ENCODE measurements at regions not wholly inside any gene's neighbourhood (a gene's known extent, or its start where the extent isn't known, plus 50 kb on each side); places are given as distances from the start of the nearest gene placed in this dataset.

DNA sequence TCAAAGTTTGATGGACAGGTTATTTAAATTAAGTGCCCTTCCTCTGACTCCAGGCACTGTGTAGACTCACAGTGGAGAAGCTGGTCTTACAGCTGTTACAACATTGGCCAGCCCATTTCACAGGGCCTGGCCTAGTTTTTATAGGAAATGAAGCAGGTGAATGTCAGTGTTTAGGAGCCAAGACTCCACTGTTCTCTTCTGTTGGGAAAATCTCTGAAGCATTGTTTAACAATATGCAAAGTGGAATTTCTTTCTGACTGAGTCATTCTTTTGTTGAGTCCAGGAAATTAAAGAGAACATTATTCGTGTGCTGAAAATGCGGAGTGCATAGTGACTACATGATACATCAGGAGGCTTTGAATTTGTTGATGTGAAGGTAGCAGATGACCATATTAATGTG lies 64.7 kb downstream of the ARRDC4 start:
- POLR2A ChIA-PET: no interaction called here
- Histone ChIP-seq H3K4me3 (no peak overlapping the region), H3K4me1 (no peaks in the 10 kb centered on the region), H3K4me2 (no peak overlapping the region), H3K9me3 (no peaks in the 10 kb centered on the region), H3K27ac (no peak overlapping the region)
- 34% methylated on average over 2 of the region's 2 CpGs for WGBS (ENCODE audit: missing lambda C conversion rate)
- FAIRE-seq (no peak), DNase-seq (ENCODE audit: low read depth in 1 of 2, low spot score in 1 of 2) (no peak), ATAC-seq (no peak)
- CTCF ChIA-PET: no interaction called here
- TF ChIP-seq, protein P1, sequence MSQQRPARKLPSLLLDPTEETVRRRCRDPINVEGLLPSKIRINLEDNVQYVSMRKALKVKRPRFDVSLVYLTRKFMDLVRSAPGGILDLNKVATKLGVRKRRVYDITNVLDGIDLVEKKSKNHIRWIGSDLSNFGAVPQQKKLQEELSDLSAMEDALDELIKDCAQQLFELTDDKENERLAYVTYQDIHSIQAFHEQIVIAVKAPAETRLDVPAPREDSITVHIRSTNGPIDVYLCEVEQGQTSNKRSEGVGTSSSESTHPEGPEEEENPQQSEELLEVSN (IDR thresholded peaks at IDR 0.05; ENCODE audit: borderline replicate concordance, low read depth): no peak
- TF ChIP-seq NPAS2 (CRISPR knock-in tag; IDR thresholded peaks at IDR 0.05; ENCODE audit: borderline replicate concordance) (no peak), FOSL2 (IDR thresholded peaks at IDR 0.05) (no peak), FOSL2 (CRISPR knock-in tag; IDR thresholded peaks at IDR 0.05) (no peak), SREBF2 (IDR thresholded peaks at IDR 0.05) (no peak), HOXB13 (CRISPR knock-in tag; IDR thresholded peaks at IDR 0.05; ENCODE audit: low read depth) (no peak), HOXA7 (CRISPR knock-in tag; IDR thresholded peaks at IDR 0.05) (no peak), FOSB (CRISPR knock-in tag; IDR thresholded peaks at IDR 0.05) (no peak), CBX8 (IDR thresholded peaks at IDR 0.05) (no peak), GATA3 (IDR thresholded peaks at IDR 0.05; ENCODE audit: borderline replicate concordance) (no peak), MAZ (IDR thresholded peaks at IDR 0.05; ENCODE audit: borderline replicate concordance, low read depth, low read length) (no peak), RAD21 (conservative IDR thresholded peaks at IDR 0.05 in 1 of 2, IDR thresholded peaks at IDR 0.05 in 1 of 2) (no peak), EHMT2 (IDR thresholded peaks at IDR 0.05; ENCODE audit: low read depth) (no peak), JUNB (IDR thresholded peaks at IDR 0.05) (no peak), BHLHE40 (IDR thresholded peaks at IDR 0.05; ENCODE audit: low read depth, low read length) (no peak), ZFP36 (IDR thresholded peaks at IDR 0.05; ENCODE audit: borderline replicate concordance, partially characterized antibody) (no peak), NFE2L2 (conservative IDR thresholded peaks at IDR 0.05; ENCODE audit: low read length) (no peak)
- TF ChIP-seq, protein P2, sequence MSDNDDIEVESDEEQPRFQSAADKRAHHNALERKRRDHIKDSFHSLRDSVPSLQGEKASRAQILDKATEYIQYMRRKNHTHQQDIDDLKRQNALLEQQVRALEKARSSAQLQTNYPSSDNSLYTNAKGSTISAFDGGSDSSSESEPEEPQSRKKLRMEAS (IDR thresholded peaks at IDR 0.05): no peak
- TF ChIP-seq, protein P3, sequence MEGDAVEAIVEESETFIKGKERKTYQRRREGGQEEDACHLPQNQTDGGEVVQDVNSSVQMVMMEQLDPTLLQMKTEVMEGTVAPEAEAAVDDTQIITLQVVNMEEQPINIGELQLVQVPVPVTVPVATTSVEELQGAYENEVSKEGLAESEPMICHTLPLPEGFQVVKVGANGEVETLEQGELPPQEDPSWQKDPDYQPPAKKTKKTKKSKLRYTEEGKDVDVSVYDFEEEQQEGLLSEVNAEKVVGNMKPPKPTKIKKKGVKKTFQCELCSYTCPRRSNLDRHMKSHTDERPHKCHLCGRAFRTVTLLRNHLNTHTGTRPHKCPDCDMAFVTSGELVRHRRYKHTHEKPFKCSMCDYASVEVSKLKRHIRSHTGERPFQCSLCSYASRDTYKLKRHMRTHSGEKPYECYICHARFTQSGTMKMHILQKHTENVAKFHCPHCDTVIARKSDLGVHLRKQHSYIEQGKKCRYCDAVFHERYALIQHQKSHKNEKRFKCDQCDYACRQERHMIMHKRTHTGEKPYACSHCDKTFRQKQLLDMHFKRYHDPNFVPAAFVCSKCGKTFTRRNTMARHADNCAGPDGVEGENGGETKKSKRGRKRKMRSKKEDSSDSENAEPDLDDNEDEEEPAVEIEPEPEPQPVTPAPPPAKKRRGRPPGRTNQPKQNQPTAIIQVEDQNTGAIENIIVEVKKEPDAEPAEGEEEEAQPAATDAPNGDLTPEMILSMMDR (IDR thresholded peaks at IDR 0.05): no peak

DNA sequence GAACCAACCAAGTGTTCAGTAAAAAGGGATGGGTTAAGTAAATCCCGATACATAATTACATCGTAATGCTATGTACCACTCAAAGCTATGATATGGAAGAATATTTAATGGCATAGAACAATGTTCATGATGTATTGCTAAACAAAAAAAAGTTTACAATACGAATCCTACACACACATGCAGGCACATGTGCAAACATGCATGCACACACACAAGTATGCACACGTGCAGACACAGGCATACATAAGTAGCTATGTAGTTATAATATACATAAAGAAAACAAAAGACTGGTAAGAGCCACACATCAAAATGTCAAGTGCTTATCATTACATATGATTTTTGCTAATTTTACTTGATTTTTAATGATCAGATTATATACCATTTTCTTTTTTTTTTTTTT lies 74.2 kb downstream of the ARRDC4 start:
- no peak overlapping the region for H3K4me2 ChIP-seq
- ATAC-seq: no peak

DNA sequence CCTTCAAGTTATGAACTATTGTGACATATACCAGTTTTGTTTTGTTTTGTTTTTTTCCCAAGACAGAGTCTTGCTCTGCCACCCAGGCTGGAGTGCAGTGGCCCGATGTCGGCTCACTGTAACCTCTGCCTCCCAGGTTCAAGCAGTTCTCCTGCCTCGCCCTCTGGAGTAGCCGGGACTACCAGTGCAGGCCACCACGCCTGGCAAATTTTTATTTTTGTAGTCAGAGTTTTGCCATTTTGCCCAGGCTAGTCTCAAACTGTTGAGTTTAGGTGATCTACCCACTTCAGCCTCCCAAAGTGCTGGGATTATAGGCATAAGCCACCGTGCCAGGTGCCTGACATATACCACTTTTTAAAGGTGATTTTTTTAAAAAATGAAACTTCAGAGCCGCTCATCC lies 74.6 kb downstream of the ARRDC4 start:
- Histone ChIP-seq H3K27ac (no peak overlapping the region), H3K4me1 (no peaks in the 10 kb centered on the region), H3K4me2 (no peak overlapping the region), H3K9me3 (no peaks in the 10 kb centered on the region), H3K4me3 (no peak overlapping the region)
- ChIA-PET CTCF (interaction anchor here (0.5 to 1.2 kb wide), 2 partner anchors 12 to 1646 kb away, joined by 3 read pairs; no protein-coding TSS in a partner anchor), POLR2A (no interaction called here)
- FAIRE-seq (no peak), DNase-seq (ENCODE audit: low read depth in 1 of 2, low spot score in 1 of 2) (no peak), ATAC-seq (no peak)
- 23% methylated on average over 7 of the region's 7 CpGs for WGBS (ENCODE audit: missing lambda C conversion rate)
- no peak for TF ChIP-seq EP300 (IDR thresholded peaks at IDR 0.05)
- no peak for TF ChIP-seq CBX8 (IDR thresholded peaks at IDR 0.05)
- TF ChIP-seq, protein P2 (IDR thresholded peaks at IDR 0.05): no peak
- no peak for TF ChIP-seq MYC (IDR thresholded peaks at IDR 0.05; ENCODE audit: borderline replicate concordance, low read length)
- no peak for TF ChIP-seq EHF (CRISPR knock-in tag; IDR thresholded peaks at IDR 0.05)
- TF ChIP-seq MAFK (IDR thresholded peaks at IDR 0.05; ENCODE audit: partially characterized antibody): no peak
- TF ChIP-seq FOSB (CRISPR knock-in tag; IDR thresholded peaks at IDR 0.05): no peak
- TF ChIP-seq ZSCAN20 (CRISPR knock-in tag; IDR thresholded peaks at IDR 0.05): no peak
- TF ChIP-seq CHD2 (IDR thresholded peaks at IDR 0.05; ENCODE audit: low read length, partially characterized antibody): no peak
- no peak for TF ChIP-seq JUNB (IDR thresholded peaks at IDR 0.05)
- TF ChIP-seq, protein P4, sequence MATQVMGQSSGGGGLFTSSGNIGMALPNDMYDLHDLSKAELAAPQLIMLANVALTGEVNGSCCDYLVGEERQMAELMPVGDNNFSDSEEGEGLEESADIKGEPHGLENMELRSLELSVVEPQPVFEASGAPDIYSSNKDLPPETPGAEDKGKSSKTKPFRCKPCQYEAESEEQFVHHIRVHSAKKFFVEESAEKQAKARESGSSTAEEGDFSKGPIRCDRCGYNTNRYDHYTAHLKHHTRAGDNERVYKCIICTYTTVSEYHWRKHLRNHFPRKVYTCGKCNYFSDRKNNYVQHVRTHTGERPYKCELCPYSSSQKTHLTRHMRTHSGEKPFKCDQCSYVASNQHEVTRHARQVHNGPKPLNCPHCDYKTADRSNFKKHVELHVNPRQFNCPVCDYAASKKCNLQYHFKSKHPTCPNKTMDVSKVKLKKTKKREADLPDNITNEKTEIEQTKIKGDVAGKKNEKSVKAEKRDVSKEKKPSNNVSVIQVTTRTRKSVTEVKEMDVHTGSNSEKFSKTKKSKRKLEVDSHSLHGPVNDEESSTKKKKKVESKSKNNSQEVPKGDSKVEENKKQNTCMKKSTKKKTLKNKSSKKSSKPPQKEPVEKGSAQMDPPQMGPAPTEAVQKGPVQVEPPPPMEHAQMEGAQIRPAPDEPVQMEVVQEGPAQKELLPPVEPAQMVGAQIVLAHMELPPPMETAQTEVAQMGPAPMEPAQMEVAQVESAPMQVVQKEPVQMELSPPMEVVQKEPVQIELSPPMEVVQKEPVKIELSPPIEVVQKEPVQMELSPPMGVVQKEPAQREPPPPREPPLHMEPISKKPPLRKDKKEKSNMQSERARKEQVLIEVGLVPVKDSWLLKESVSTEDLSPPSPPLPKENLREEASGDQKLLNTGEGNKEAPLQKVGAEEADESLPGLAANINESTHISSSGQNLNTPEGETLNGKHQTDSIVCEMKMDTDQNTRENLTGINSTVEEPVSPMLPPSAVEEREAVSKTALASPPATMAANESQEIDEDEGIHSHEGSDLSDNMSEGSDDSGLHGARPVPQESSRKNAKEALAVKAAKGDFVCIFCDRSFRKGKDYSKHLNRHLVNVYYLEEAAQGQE (IDR thresholded peaks at IDR 0.05): no peak
- TF ChIP-seq JUN (IDR thresholded peaks at IDR 0.05): no peak
- TF ChIP-seq FOXS1 (CRISPR knock-in tag; IDR thresholded peaks at IDR 0.05): no peak
- no peak for TF ChIP-seq TFCP2L1 (CRISPR knock-in tag; IDR thresholded peaks at IDR 0.05)
- TF ChIP-seq, protein P5, sequence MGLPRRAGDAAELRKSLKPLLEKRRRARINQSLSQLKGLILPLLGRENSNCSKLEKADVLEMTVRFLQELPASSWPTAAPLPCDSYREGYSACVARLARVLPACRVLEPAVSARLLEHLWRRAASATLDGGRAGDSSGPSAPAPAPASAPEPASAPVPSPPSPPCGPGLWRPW (IDR thresholded peaks at IDR 0.05): no peak
- no peak for TF ChIP-seq NR3C1 (IDR thresholded peaks at IDR 0.05)
- TF ChIP-seq NFE2L2 (conservative IDR thresholded peaks at IDR 0.05; ENCODE audit: low read length): no peak

More for the DNA sequence above, 74.2 kb downstream of the ARRDC4 start:
- H3K27ac ChIP-seq: no peak overlapping the region
- ChIA-PET CTCF (interaction anchor here (1.2 kb wide), 1 partner anchor 12 kb away, joined by 3 read pairs; no protein-coding TSS in a partner anchor), POLR2A (no interaction called here)
- no peak for TF ChIP-seq TFCP2L1 (CRISPR knock-in tag; IDR thresholded peaks at IDR 0.05)
- H3K4me3 ChIP-seq: no peak overlapping the region
- no peaks in the 10 kb centered on the region for H3K9me3 ChIP-seq
- FAIRE-seq (no peak), DNase-seq (ENCODE audit: low read depth in 1 of 2, low spot score in 1 of 2) (no peak)
- no peaks in the 10 kb centered on the region for H3K4me1 ChIP-seq
- 35% methylated on average over 4 of the region's 4 CpGs for WGBS (ENCODE audit: missing lambda C conversion rate)

Measured in A549 (cell line).